Femur (tissue), 1 donor: ENCODE measurements at regions not wholly inside any gene's neighbourhood (a gene's known extent, or its start where the extent isn't known, plus 50 kb on each side); places are given as distances from the start of the nearest gene placed in this dataset.
"Not testable (repeated sequence)": the region's sequence is repeated elsewhere in the genome, so short reads cannot be mapped to it uniquely, and the experiment has no call there.

ENCODE experiments used
- DNase-seq: peaks from one replicate; pipeline ENCODE4 v3.0.0-alpha.2; 2017

- no peak for DNase-seq
These were observed 1007.2 kb downstream of the REEP3 start for GRCh38 chr10:64528294-64529002.

- no peak for DNase-seq
These were observed 1007.8 kb downstream of the REEP3 start for GRCh38 chr10:64529003-64529350.

- no peak for DNase-seq
These were observed 1013.4 kb downstream of the REEP3 start for GRCh38 chr10:64534616-64535015.

GRCh38 chr10:64535131-64535867 lies 1014.1 kb downstream of the REEP3 start:
- no peak for DNase-seq

GRCh38 chr10:64537112-64537511 lies 1015.9 kb downstream of the REEP3 start:
- DNase-seq = no peak

GRCh38 chr10:64537928-64538327 lies 1016.7 kb downstream of the REEP3 start:
- no peak for DNase-seq

GRCh38 chr10:64546073-64546472 lies 1024.9 kb downstream of the REEP3 start:
- DNase-seq = no peak

- no peak for DNase-seq
These were observed 1026.0 kb downstream of the REEP3 start for GRCh38 chr10:64547168-64547567.

- DNase-seq = no peak
These were observed 1034.5 kb downstream of the REEP3 start for GRCh38 chr10:64555666-64556065.

- DNase-seq = no peak
These were observed 1037.1 kb downstream of the REEP3 start for GRCh38 chr10:64558094-64558835.

GRCh38 chr10:64571056-64571455 lies 1049.9 kb downstream of the REEP3 start:
- no peak for DNase-seq

GRCh38 chr10:64573623-64574325 lies 1052.6 kb downstream of the REEP3 start:
- DNase-seq = no peak

- no peak for DNase-seq
These were observed 1053.2 kb downstream of the REEP3 start for GRCh38 chr10:64574371-64574770.

- DNase-seq = no peak
These were observed 1055.3 kb downstream of the REEP3 start for GRCh38 chr10:64576497-64576896.

GRCh38 chr10:64578757-64579156 lies 1057.6 kb downstream of the REEP3 start:
- not testable (repeated sequence) for DNase-seq

- no peak for DNase-seq
These were observed 1065.8 kb downstream of the REEP3 start for GRCh38 chr10:64586934-64587503.

GRCh38 chr10:64594072-64594471 lies 1072.9 kb downstream of the REEP3 start:
- no peak for DNase-seq

- no peak for DNase-seq
These were observed 1077.4 kb downstream of the REEP3 start for GRCh38 chr10:64598600-64598999.

GRCh38 chr10:64601298-64601697 lies 1080.1 kb downstream of the REEP3 start:
- no peak for DNase-seq

GRCh38 chr10:64617085-64617484 lies 1095.9 kb downstream of the REEP3 start:
- no peak for DNase-seq

GRCh38 chr10:64619102-64619501 lies 1097.9 kb downstream of the REEP3 start:
- no peak for DNase-seq

GRCh38 chr10:64626924-64627323 lies 1105.7 kb downstream of the REEP3 start:
- DNase-seq = no peak

GRCh38 chr10:64630534-64630933 lies 1109.3 kb downstream of the REEP3 start:
- no peak for DNase-seq
